ENCODE measurements at regions not wholly inside any gene's neighbourhood (a gene's known extent, or its start where the extent isn't known, plus 50 kb on each side); places are given as distances from the start of the nearest gene placed in this dataset.

DNA sequence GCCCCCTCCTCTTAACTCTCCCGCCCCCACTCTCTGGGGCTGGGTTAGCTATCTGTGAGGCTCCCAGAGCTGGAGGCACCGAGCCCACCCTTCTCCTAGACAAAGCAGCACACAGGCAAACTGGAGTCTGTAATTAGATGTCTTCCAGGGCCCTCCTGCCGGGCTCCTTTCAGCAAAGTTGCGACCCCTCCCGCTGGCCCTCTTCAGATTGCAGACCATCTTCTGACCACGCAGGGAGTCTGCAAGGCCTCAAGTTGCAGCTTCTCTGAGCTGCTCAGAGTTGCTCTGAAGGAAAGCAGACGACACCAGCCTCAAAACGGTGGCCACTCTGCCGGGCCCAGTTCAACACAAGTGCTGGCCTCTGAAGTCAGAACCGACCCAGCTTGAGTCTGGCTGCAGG lies 228.4 kb upstream of the COPS8 start:
- Histone ChIP-seq H3K36me3 (ENCODE audit: control insufficient read depth in 4 of 4, insufficient read depth in 4 of 4, low read length in 4 of 4) (no peaks in the 10 kb centered on the region), H3K9ac (ENCODE audit: insufficient read depth in 1 of 2, low read length in 2 of 2) (no peak overlapping the region)
- TF ChIP-seq, protein P1, sequence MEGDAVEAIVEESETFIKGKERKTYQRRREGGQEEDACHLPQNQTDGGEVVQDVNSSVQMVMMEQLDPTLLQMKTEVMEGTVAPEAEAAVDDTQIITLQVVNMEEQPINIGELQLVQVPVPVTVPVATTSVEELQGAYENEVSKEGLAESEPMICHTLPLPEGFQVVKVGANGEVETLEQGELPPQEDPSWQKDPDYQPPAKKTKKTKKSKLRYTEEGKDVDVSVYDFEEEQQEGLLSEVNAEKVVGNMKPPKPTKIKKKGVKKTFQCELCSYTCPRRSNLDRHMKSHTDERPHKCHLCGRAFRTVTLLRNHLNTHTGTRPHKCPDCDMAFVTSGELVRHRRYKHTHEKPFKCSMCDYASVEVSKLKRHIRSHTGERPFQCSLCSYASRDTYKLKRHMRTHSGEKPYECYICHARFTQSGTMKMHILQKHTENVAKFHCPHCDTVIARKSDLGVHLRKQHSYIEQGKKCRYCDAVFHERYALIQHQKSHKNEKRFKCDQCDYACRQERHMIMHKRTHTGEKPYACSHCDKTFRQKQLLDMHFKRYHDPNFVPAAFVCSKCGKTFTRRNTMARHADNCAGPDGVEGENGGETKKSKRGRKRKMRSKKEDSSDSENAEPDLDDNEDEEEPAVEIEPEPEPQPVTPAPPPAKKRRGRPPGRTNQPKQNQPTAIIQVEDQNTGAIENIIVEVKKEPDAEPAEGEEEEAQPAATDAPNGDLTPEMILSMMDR (IDR thresholded peaks at IDR 0.05; ENCODE audit: control extremely low read depth, extremely low read depth), result no peak

DNA sequence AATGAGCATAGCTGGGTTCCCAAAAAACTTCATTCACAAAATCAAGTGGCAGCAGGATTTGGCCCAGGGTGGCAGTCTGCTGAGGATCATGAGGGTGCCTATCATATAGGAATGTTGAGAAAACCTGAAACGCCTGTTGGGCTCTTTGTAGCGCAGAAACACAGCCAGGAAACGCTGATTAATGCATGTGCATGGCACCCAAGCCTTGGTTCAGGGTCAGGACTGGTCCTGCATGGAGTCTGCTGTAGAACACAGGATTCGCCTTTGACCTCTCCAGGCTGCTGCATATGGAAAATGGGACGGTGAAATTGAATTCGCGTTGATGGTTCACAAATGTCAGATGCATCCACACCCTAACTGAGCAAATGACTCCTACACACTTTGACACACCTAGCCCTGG lies 227.9 kb upstream of the COPS8 start:
- Histone ChIP-seq H3K36me3 (ENCODE audit: control insufficient read depth in 4 of 4, insufficient read depth in 4 of 4, low read length in 4 of 4) (no peaks in the 10 kb centered on the region), H3K27ac (ENCODE audit: low read depth in 1 of 2, low read length in 1 of 2) (no peak overlapping the region), H3K9me3 (ENCODE audit: control insufficient read depth in 4 of 4, insufficient read depth in 3 of 4, low read length in 3 of 4) (peaks cover 0 to 5% (median 0%) of the 10 kb centered on the region in 4 donors), H3K4me1 (ENCODE audit: control insufficient read depth in 5 of 5, insufficient read depth in 5 of 5, low read length in 5 of 5) (peaks cover 0 to 22% (median 0%) of the 10 kb centered on the region in 5 donors), H3K27me3 (ENCODE audit: control insufficient read depth in 3 of 3, insufficient read depth in 3 of 3, low read length in 2 of 3) (no peaks in the 10 kb centered on the region), H3K4me3 (no peak overlapping the region), H3K9ac (ENCODE audit: insufficient read depth in 1 of 2, low read length in 2 of 2) (no peak overlapping the region)
- TF ChIP-seq, protein P1 (IDR thresholded peaks at IDR 0.05; ENCODE audit: control extremely low read depth, extremely low read depth), result no peak
- no peak for ATAC-seq (ENCODE audit: insufficient read depth, low FRiP score)
- no peak for DNase-seq
- WGBS, 2 donors, result 95 to 96% methylated on average over 7 of the region's 7 CpGs

More for the DNA sequence above, 228.4 kb upstream of the COPS8 start:
- H3K27ac ChIP-seq (ENCODE audit: low read depth in 1 of 2, low read length in 1 of 2), result no peak overlapping the region
- H3K4me1 ChIP-seq (ENCODE audit: control insufficient read depth in 5 of 5, insufficient read depth in 5 of 5, low read length in 5 of 5), result peaks cover 0 to 27% (median 0%) of the 10 kb centered on the region in 5 donors
- ATAC-seq (ENCODE audit: insufficient read depth, low FRiP score), result no peak
- peaks cover 0 to 5% (median 0%) of the 10 kb centered on the region in 4 donors for H3K9me3 ChIP-seq (ENCODE audit: control insufficient read depth in 4 of 4, insufficient read depth in 3 of 4, low read length in 3 of 4)
- no peak overlapping the region for H3K4me3 ChIP-seq
- no peak for DNase-seq
- 81 to 83% methylated on average over 10 of the region's 10 CpGs for WGBS, 2 donors
- H3K27me3 ChIP-seq (ENCODE audit: control insufficient read depth in 3 of 3, insufficient read depth in 3 of 3, low read length in 2 of 3), result no peaks in the 10 kb centered on the region

DNA sequence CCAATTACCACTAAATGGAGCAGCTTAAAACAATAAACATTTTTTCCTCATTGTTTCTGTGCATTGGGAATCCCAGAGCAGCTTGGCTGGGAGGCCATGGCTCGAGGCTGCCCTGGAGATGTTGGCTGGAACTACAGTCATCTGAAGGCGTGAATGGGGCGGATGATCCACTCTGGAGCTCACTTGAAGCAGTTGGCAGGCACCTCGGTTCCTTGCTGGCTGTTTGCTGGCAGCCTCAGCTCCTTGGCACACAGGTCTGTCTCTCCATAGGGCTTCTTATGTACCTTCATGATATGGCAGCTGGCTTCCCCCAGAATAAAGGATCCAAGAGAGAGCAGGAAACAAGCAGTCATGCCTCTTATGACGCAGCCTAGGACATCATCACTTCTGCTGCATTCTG lies 227.0 kb upstream of the COPS8 start:
- DNase-seq (no peak), ATAC-seq (ENCODE audit: insufficient read depth, low FRiP score) (no peak)
- Histone ChIP-seq H3K27me3 (ENCODE audit: control insufficient read depth in 3 of 3, insufficient read depth in 3 of 3, low read length in 2 of 3) (no peaks in the 10 kb centered on the region), H3K27ac (ENCODE audit: low read depth in 1 of 2, low read length in 1 of 2) (no peak overlapping the region), H3K4me3 (no peak overlapping the region), H3K9ac (ENCODE audit: insufficient read depth in 1 of 2, low read length in 2 of 2) (no peak overlapping the region), H3K9me3 (ENCODE audit: control insufficient read depth in 4 of 4, insufficient read depth in 3 of 4, low read length in 3 of 4) (peaks cover 0 to 5% (median 0%) of the 10 kb centered on the region in 4 donors), H3K4me1 (ENCODE audit: control insufficient read depth in 5 of 5, insufficient read depth in 5 of 5, low read length in 5 of 5) (peaks cover 0 to 14% (median 0%) of the 10 kb centered on the region in 5 donors), H3K36me3 (ENCODE audit: control insufficient read depth in 4 of 4, insufficient read depth in 4 of 4, low read length in 4 of 4) (no peaks in the 10 kb centered on the region)
- TF ChIP-seq, protein P1 (IDR thresholded peaks at IDR 0.05; ENCODE audit: control extremely low read depth, extremely low read depth), result no peak
- WGBS, 2 donors, result 87 to 92% methylated on average over 5 of the region's 5 CpGs

DNA sequence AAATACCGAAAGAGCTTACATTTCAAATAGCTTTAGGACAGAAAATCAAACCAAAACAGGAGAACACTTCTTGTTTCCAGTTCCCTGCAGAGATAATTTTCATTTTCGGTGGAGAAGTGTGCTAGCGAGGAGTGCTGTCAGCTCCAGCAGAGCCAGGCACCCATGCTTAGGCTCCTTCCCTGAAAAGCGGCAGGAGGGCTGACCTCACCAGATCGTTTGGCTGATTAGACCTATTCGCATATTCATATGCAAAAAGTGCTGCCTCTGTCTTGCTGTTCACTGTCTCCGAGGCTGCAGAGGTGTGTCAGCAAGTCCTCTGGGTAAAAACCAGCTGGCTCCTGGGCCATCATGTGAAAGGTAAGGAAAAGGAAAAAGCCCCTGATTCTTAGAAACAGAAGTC lies 225.8 kb upstream of the COPS8 start:
- TF ChIP-seq, protein P1 (IDR thresholded peaks at IDR 0.05; ENCODE audit: control extremely low read depth, extremely low read depth), result no peak
- ATAC-seq (ENCODE audit: insufficient read depth, low FRiP score), result no peak
- peaks cover 0 to 10% (median 0%) of the 10 kb centered on the region in 5 donors for H3K4me1 ChIP-seq (ENCODE audit: control insufficient read depth in 5 of 5, insufficient read depth in 5 of 5, low read length in 5 of 5)
- H3K27ac ChIP-seq (ENCODE audit: low read depth in 1 of 2, low read length in 1 of 2), result no peak overlapping the region
- H3K27me3 ChIP-seq (ENCODE audit: control insufficient read depth in 3 of 3, insufficient read depth in 3 of 3, low read length in 2 of 3), result no peaks in the 10 kb centered on the region
- peaks cover 0 to 5% (median 0%) of the 10 kb centered on the region in 4 donors for H3K9me3 ChIP-seq (ENCODE audit: control insufficient read depth in 4 of 4, insufficient read depth in 3 of 4, low read length in 3 of 4)
- WGBS, 2 donors, result 83 to 90% methylated on average over 7 of the region's 7 CpGs
- no peak for DNase-seq
- H3K36me3 ChIP-seq (ENCODE audit: control insufficient read depth in 4 of 4, insufficient read depth in 4 of 4, low read length in 4 of 4), result no peaks in the 10 kb centered on the region
- H3K4me3 ChIP-seq, result no peak overlapping the region
- no peak overlapping the region for H3K9ac ChIP-seq (ENCODE audit: insufficient read depth in 1 of 2, low read length in 2 of 2)
